ENCODE measurements at regions not wholly inside any gene's neighbourhood (a gene's known extent, or its start where the extent isn't known, plus 50 kb on each side); places are given as distances from the start of the nearest gene placed in this dataset.

- TF ChIP-seq CTCF (IDR thresholded peaks at IDR 0.05), result no peak
- H3K9me3 Mint-ChIP-seq, result no peaks in the 10 kb centered on the region
- CTCF ChIA-PET, result no interaction called here
These were observed 448.9 kb downstream of the MED10 start for GRCh38 chr5:5929291-5930020.

GRCh38 chr5:5925191-5925590 is 453.2 kb downstream of the MED10 start:
- no peaks in the 10 kb centered on the region for H3K9me3 Mint-ChIP-seq
- no peaks in the 10 kb centered on the region for H3K4me1 Mint-ChIP-seq
- POLR2A ChIA-PET, result no interaction called here
- intact Hi-C loops (cut with micrococcal nuclease), result no loop called here
- ATAC-seq (ENCODE audit: low read depth) (no peak), DNase-seq (no peak)
- no peak for TF ChIP-seq CTCF (IDR thresholded peaks at IDR 0.05)
- no peaks in the 10 kb centered on the region for H3K36me3 Mint-ChIP-seq (ENCODE audit: low read depth)
- no peak overlapping the region for H3K4me3 Mint-ChIP-seq
- peaks cover 6% of the 10 kb centered on the region for H3K27me3 Mint-ChIP-seq
- no peak overlapping the region for H3K27ac Mint-ChIP-seq
- CTCF ChIA-PET, result no interaction called here

More at GRCh38 chr5:5929291-5930020, 448.9 kb downstream of the MED10 start:
- H3K36me3 Mint-ChIP-seq (ENCODE audit: low read depth), result no peaks in the 10 kb centered on the region
- peaks cover 8% of the 10 kb centered on the region for H3K27me3 Mint-ChIP-seq
- no peaks in the 10 kb centered on the region for H3K4me1 Mint-ChIP-seq
- no peak overlapping the region for H3K4me3 Mint-ChIP-seq
- ATAC-seq (ENCODE audit: low read depth) (no peak), DNase-seq (no peak)
- POLR2A ChIA-PET, result no interaction called here
- no peak overlapping the region for H3K27ac Mint-ChIP-seq
- intact Hi-C loops (cut with micrococcal nuclease), result no loop called here

- POLR2A ChIA-PET, result no interaction called here
- no peaks in the 10 kb centered on the region for H3K36me3 Mint-ChIP-seq (ENCODE audit: low read depth)
- intact Hi-C loops (cut with micrococcal nuclease), result no loop called here
- no peak overlapping the region for H3K4me3 Mint-ChIP-seq
- TF ChIP-seq CTCF (IDR thresholded peaks at IDR 0.05), result no peak
- H3K9me3 Mint-ChIP-seq, result no peaks in the 10 kb centered on the region
- peaks cover 2% of the 10 kb centered on the region for H3K27me3 Mint-ChIP-seq
- CTCF ChIA-PET, result no interaction called here
- no peak overlapping the region for H3K27ac Mint-ChIP-seq
- no peak for DNase-seq
- no peaks in the 10 kb centered on the region for H3K4me1 Mint-ChIP-seq
- ATAC-seq (ENCODE audit: low read depth), result no peak
These were observed 458.9 kb downstream of the MED10 start for GRCh38 chr5:5919411-5919810.

- Mint-ChIP-seq H3K36me3 (ENCODE audit: low read depth) (no peaks in the 10 kb centered on the region), H3K27me3 (no peaks in the 10 kb centered on the region), H3K4me3 (no peak overlapping the region), H3K4me1 (no peaks in the 10 kb centered on the region), H3K9me3 (peaks cover 5% of the 10 kb centered on the region), H3K27ac (no peak overlapping the region)
- CTCF ChIA-PET, result no interaction called here
- DNase-seq (no peak), ATAC-seq (ENCODE audit: low read depth) (no peak)
- no peak for TF ChIP-seq CTCF (IDR thresholded peaks at IDR 0.05)
- intact Hi-C loops (cut with micrococcal nuclease), result no loop called here
- POLR2A ChIA-PET, result no interaction called here
These were observed 471.6 kb downstream of the MED10 start for GRCh38 chr5:5906778-5907177.

GRCh38 chr5:5905186-5905585 is 473.2 kb downstream of the MED10 start:
- no peak for DNase-seq
- no peaks in the 10 kb centered on the region for H3K36me3 Mint-ChIP-seq (ENCODE audit: low read depth)
- no peak overlapping the region for H3K4me3 Mint-ChIP-seq
- ChIA-PET CTCF (no interaction called here), POLR2A (no interaction called here)
- intact Hi-C loops (cut with micrococcal nuclease), result no loop called here
- H3K27ac Mint-ChIP-seq, result no peak overlapping the region
- H3K9me3 Mint-ChIP-seq, result peaks cover 5% of the 10 kb centered on the region
- ATAC-seq (ENCODE audit: low read depth), result no peak
- H3K27me3 Mint-ChIP-seq, result no peaks in the 10 kb centered on the region
- no peaks in the 10 kb centered on the region for H3K4me1 Mint-ChIP-seq
- no peak for TF ChIP-seq CTCF (IDR thresholded peaks at IDR 0.05)
